Activated CD8-positive, alpha-beta T cell treated with anti-CD3 and anti-CD28 coated beads for 36 hours (primary cell): ENCODE measurements at regions not wholly inside any gene's neighbourhood (a gene's known extent, or its start where the extent isn't known, plus 50 kb on each side); places are given as distances from the start of the nearest gene placed in this dataset.

ENCODE experiments used
- ATAC-seq: fragments of 200-7000 bp; cut with Tn5 transposase; one replicate; pipeline ENCODE4 v1.10.0; 2021; ENCODE audit warnings: mild to moderate bottlenecking, moderate library complexity
- CTCF ChIA-PET: fragments of 350-600 bp; sonication (Branson Sonifier 250); formaldehyde crosslinking; loops from one replicate; lab custom pipeline; 2021; ENCODE audit warnings: antibody characterized with exemption; lab: Charles Lee
- POLR2A ChIA-PET: fragments of 350-600 bp; sonication (Branson Sonifier 250); formaldehyde crosslinking; loops from one replicate; lab custom pipeline; 2021; ENCODE audit warnings: antibody characterized with exemption; lab: Charles Lee
- DNase-seq: peaks from one replicate; pipeline ENCODE4 v3.0.0-alpha.2; 2020
- H3K27ac Mint-ChIP-seq: one replicate; pipeline ENCODE4 v1.8.0; 2021; ENCODE audit warnings: mild to moderate bottlenecking, mixed read lengths
- H3K27me3 Mint-ChIP-seq: one replicate; pipeline ENCODE4 v1.8.0; 2021; ENCODE audit warnings: mixed read lengths
- H3K36me3 Mint-ChIP-seq: one replicate; pipeline ENCODE4 v1.8.0; 2021; ENCODE audit warnings: low read depth, mixed read lengths
- H3K4me1 Mint-ChIP-seq: one replicate; pipeline ENCODE4 v1.8.0; 2021; ENCODE audit warnings: low read depth, mixed read lengths
- H3K4me3 Mint-ChIP-seq: one replicate; pipeline ENCODE4 v1.8.0; 2021; ENCODE audit warnings: mild to moderate bottlenecking, moderate library complexity, mixed read lengths
- H3K9me3 Mint-ChIP-seq: one replicate; pipeline ENCODE4 v1.8.0; 2021; ENCODE audit warnings: mixed read lengths
- CTCF ChIP-seq: fragments of 200-600 bp; IDR thresholded peaks from one replicate; pipeline ENCODE4 v1.8.0; 2022; ENCODE audit warnings: antibody characterized with exemption, mild to moderate bottlenecking
- intact Hi-C: fragments of 100-400 bp; cut with micrococcal nuclease; formaldehyde crosslinking; loops from one replicate; pipeline ENCODE4 v1.10.0; 2022

DNA sequence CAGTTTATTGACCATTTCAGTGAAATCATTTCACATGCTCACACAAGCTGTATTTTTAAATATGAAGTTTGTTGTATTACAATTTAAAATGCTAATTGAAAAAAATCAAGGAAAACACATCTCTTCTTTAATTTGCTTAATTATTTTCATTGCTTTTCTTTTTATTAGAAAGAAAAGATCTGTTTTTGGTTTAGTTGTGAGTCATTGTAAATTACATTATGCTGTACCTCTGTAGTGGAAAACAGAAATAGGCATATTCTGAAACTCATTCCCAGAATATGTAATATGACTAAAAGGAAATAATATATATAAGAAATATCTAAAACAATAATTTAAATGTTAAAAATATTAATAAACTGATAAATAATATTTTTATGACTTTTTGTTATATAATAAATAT lies 161.9 kb downstream of the HGF start:
- Mint-ChIP-seq H3K9me3 (no peaks in the 10 kb centered on the region), H3K27ac (no peak overlapping the region), H3K4me1 (no peaks in the 10 kb centered on the region), H3K36me3 (no peaks in the 10 kb centered on the region), H3K4me3 (no peak overlapping the region), H3K27me3 (no peaks in the 10 kb centered on the region)
- intact Hi-C loops, result no loop called here
- DNase-seq (no peak), ATAC-seq (no peak)
- CTCF ChIA-PET, result no interaction called here
- POLR2A ChIA-PET, result no interaction called here
- no peak for TF ChIP-seq CTCF

DNA sequence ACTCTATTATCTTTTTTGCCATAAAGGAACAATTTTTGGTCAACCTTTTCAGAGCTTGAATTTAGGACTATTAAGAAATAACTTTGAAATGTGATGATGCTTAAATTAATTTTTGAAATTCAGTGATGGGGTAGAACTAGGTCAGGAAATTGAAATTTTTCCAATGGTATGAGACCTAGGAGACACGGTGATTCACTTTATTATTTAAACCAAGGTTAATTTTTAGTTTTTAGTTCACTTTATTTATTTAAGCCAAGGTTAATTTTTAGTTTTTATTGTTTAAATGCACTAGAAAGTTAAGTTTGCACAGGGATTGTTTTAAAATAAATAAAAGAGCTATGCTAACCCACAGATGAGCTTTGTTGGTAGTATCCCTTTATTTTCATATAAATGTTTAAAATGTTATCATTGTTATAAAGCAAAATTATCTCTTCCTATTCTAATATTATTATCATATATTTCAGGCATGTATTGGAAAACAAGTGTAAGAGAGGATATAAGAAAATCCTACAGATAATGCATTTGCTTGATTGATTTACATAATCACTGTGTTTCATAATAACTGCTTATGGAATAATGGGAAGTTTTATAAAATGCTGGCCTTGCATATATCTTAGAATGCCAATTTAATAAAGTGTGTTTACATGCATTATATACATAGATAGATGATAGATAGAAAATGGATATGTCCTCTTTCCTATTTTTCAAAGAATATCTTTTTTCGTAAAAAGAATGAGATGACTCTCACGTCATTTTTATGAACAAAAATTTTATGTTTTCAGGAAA lies 163.6 kb downstream of the HGF start:
- Mint-ChIP-seq H3K4me3 (no peak overlapping the region), H3K9me3 (no peaks in the 10 kb centered on the region), H3K4me1 (no peaks in the 10 kb centered on the region), H3K27ac (no peak overlapping the region), H3K27me3 (no peaks in the 10 kb centered on the region), H3K36me3 (no peaks in the 10 kb centered on the region)
- POLR2A ChIA-PET, result no interaction called here
- intact Hi-C loops, result no loop called here
- DNase-seq, result no peak
- ATAC-seq, result no peak
- TF ChIP-seq CTCF, result no peak
- CTCF ChIA-PET, result no interaction called here

- intact Hi-C loops, result no loop called here
- Mint-ChIP-seq H3K27me3 (no peaks in the 10 kb centered on the region), H3K4me1 (no peaks in the 10 kb centered on the region), H3K36me3 (no peaks in the 10 kb centered on the region), H3K27ac (no peak overlapping the region), H3K9me3 (no peaks in the 10 kb centered on the region), H3K4me3 (no peak overlapping the region)
- ATAC-seq, result no peak
- CTCF ChIA-PET, result no interaction called here
- POLR2A ChIA-PET, result no interaction called here
- TF ChIP-seq CTCF, result no peak
- DNase-seq, result no peak
These were observed 164.4 kb downstream of the HGF start for GRCh38 chr7:81605493-81605892.

DNA sequence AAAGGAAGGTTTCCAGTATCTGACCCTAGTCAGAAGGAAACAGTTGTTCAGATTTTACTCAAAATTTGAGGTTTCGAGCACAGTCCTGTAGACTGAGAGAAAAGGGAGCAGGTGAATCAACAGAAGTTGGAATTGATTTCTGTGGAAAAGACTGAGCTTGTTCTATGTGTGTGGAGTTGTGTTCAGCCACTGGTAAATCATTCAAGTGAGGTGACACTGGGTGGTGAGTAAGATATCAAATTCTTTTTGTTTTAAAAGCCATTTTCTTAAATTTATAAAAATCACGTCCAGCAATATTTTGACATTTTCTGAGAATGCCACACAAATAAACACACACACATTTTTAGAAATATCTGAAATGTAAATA lies 165.1 kb downstream of the HGF start:
- no peaks in the 10 kb centered on the region for H3K36me3 Mint-ChIP-seq
- DNase-seq (no peak), ATAC-seq (no peak)
- H3K27ac Mint-ChIP-seq, result no peak overlapping the region
- POLR2A ChIA-PET, result no interaction called here
- no peaks in the 10 kb centered on the region for H3K4me1 Mint-ChIP-seq
- intact Hi-C loops, result no loop called here
- CTCF ChIA-PET, result no interaction called here
- no peak overlapping the region for H3K4me3 Mint-ChIP-seq
- no peaks in the 10 kb centered on the region for H3K27me3 Mint-ChIP-seq
- H3K9me3 Mint-ChIP-seq, result no peaks in the 10 kb centered on the region
- no peak for TF ChIP-seq CTCF

- no peak for TF ChIP-seq CTCF
- ChIA-PET POLR2A (no interaction called here), CTCF (no interaction called here)
- Mint-ChIP-seq H3K4me3 (no peak overlapping the region), H3K27ac (no peak overlapping the region), H3K36me3 (no peaks in the 10 kb centered on the region), H3K4me1 (no peaks in the 10 kb centered on the region), H3K27me3 (no peaks in the 10 kb centered on the region), H3K9me3 (no peaks in the 10 kb centered on the region)
- ATAC-seq (no peak), DNase-seq (no peak)
- intact Hi-C loops, result no loop called here
These were observed 165.6 kb downstream of the HGF start for GRCh38 chr7:81604075-81604807.
